Activated naive CD4-positive, alpha-beta T cell treated with anti-CD3 and anti-CD28 coated beads, Interleukin-2, amount 50 U/mL, for 24 hours (primary cell): ENCODE measurements at regions not wholly inside any gene's neighbourhood (a gene's known extent, or its start where the extent isn't known, plus 50 kb on each side); places are given as distances from the start of the nearest gene placed in this dataset.

Experiments used
- H3K27ac Mint-ChIP-seq: one replicate; pipeline ENCODE4 v1.8.0; 2021; ENCODE audit warnings: mild to moderate bottlenecking, mixed read lengths
- H3K27me3 Mint-ChIP-seq: one replicate; pipeline ENCODE4 v1.8.0; 2021; ENCODE audit warnings: mixed read lengths
- H3K36me3 Mint-ChIP-seq: one replicate; pipeline ENCODE4 v1.8.0; 2021; ENCODE audit warnings: mixed read lengths
- H3K4me1 Mint-ChIP-seq: one replicate; pipeline ENCODE4 v1.8.0; 2021; ENCODE audit warnings: mixed read lengths
- H3K4me3 Mint-ChIP-seq: one replicate; pipeline ENCODE4 v1.8.0; 2021; ENCODE audit warnings: mild to moderate bottlenecking, mixed read lengths
- H3K9me3 Mint-ChIP-seq: one replicate; pipeline ENCODE4 v1.8.0; 2021; ENCODE audit warnings: mixed read lengths

DNA sequence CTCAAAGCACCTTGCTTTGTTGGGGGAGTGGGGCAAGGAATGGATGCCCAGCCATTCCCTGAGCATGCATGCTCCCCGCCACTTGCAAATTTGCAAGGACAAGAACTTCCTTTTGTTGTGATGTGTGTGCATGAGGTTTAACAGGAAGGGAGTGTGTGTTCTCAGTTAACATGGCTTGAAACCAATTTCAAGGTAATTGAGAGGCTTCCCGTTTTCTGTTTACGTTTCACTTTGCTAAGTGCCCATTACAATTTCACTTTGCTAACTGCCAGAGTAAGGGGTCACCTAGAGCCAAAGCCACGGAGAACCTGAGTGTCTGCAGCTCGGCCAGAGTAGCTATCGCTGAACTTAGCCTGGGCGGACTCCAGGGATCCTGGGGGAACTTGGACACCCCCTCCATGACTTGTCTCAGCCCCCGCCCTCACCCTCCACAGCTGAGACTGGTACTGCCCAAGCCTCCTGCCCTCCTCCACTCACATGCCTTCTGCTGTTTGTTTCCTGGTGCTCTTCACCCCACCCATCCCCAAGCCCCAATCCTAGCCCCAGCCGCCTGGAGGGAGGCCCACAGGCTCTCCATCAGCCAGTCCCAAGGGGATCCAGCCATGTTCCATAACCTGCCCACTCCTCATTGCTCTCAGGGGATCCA is 53.6 kb upstream of the LAPTM4A start:
- Mint-ChIP-seq H3K27me3 (peaks cover 12% of the 10 kb centered on the region), H3K27ac (no peak overlapping the region), H3K36me3 (no peaks in the 10 kb centered on the region), H3K4me3 (no peak overlapping the region), H3K9me3 (no peaks in the 10 kb centered on the region), H3K4me1 (peaks cover 4% of the 10 kb centered on the region)

DNA sequence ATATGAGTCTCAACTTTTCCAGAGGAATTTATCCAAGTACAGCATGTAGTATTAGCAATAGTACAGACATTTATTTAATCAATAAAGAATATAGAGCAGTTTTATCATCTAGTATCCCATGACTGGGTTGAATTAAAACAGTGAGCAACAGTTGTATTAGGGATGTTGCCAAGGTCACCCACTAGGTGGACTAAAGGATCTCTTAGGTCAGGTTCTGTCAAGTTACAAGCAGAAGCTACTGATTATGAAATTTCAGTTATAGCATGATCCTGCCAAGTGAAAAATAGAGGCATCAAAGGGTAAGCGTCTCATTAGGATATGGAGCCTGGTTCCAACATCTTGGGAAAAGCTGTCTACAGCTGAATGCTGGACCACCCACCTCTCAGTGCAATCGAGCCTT is 52.1 kb upstream of the LAPTM4A start:
- peaks cover 9% of the 10 kb centered on the region for H3K27me3 Mint-ChIP-seq
- peaks cover 4% of the 10 kb centered on the region for H3K4me1 Mint-ChIP-seq
- H3K36me3 Mint-ChIP-seq = no peaks in the 10 kb centered on the region
- H3K4me3 Mint-ChIP-seq = no peak overlapping the region
- H3K27ac Mint-ChIP-seq = no peak overlapping the region
- H3K9me3 Mint-ChIP-seq = no peaks in the 10 kb centered on the region
